B cell (primary cell): ENCODE measurements at regions not wholly inside any gene's neighbourhood (a gene's known extent, or its start where the extent isn't known, plus 50 kb on each side); places are given as distances from the start of the nearest gene placed in this dataset.

Source experiments
- EZH2 ChIP-seq: IDR thresholded peaks from 2 replicates; pipeline ENCODE4 v1.6.1; 2012; ENCODE audit warnings: borderline replicate concordance, low read depth, mild to moderate bottlenecking, moderate library complexity, low read length; ENCODE audit not compliant: insufficient read depth, poor library complexity, severe bottlenecking
- TF ChIP-seq, protein P1 (sequence below): fragments of 200-600 bp; IDR thresholded peaks from one replicate; pipeline ENCODE4 v1.8.0; 2022; ENCODE audit warnings: antibody characterized with exemption, mild to moderate bottlenecking

DNA sequence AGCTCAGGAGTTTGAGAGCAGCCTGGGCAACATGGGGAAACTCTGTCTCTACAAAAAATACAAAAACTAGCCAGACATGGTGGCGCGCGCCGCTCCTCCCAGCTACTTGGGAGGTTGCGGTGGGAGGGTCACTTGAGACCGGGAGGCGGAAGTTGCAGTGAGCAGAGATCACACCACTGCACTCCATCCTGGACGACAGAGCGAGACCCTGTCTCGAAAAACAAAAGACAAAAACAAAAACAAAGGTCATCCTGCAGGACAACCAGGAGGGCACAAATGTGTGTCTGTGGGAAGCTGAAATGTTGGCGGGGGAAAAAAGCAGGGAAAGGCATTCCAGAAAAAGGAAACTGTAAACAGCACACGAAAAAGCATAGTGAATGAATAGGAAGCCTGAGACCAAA, 104.1 kb upstream of the HNRNPU start:
- TF ChIP-seq, protein P1, sequence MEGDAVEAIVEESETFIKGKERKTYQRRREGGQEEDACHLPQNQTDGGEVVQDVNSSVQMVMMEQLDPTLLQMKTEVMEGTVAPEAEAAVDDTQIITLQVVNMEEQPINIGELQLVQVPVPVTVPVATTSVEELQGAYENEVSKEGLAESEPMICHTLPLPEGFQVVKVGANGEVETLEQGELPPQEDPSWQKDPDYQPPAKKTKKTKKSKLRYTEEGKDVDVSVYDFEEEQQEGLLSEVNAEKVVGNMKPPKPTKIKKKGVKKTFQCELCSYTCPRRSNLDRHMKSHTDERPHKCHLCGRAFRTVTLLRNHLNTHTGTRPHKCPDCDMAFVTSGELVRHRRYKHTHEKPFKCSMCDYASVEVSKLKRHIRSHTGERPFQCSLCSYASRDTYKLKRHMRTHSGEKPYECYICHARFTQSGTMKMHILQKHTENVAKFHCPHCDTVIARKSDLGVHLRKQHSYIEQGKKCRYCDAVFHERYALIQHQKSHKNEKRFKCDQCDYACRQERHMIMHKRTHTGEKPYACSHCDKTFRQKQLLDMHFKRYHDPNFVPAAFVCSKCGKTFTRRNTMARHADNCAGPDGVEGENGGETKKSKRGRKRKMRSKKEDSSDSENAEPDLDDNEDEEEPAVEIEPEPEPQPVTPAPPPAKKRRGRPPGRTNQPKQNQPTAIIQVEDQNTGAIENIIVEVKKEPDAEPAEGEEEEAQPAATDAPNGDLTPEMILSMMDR = no peak
- no peak for TF ChIP-seq EZH2
